Astrocyte of the spinal cord (primary cell): ENCODE measurements at regions not wholly inside any gene's neighbourhood (a gene's known extent, or its start where the extent isn't known, plus 50 kb on each side); places are given as distances from the start of the nearest gene placed in this dataset.
A peak's percentile ranks its signal among the peaks of the same experiment; 100 is the strongest.

Experiments
- DNase-seq: peaks from one replicate; pipeline ENCODE4 v3.0.0; 2011; ENCODE audit warnings: low read depth, low spot score
- H3K4me3 ChIP-seq: 2 replicates; pipeline ENCODE4 v1.5.1; 2011; ENCODE audit warnings: low read depth, mild to moderate bottlenecking, low read length, moderate library complexity
- CTCF ChIP-seq: IDR thresholded peaks from 2 replicates; pipeline ENCODE4 v1.5.1; 2012; ENCODE audit warnings: low read depth, mild to moderate bottlenecking, low read length, inconsistent platforms
- in situ Hi-C: cut with HindIII; loops from 2 replicates; pipeline ENCODE4 v1.10.0; 2017; ENCODE audit warnings: low sequenced_read_pairs

GRCh38 chr13:110097013-110097412, 209.9 kb downstream of the COL4A1 start:
- in situ Hi-C loops: no loop called here
- H3K4me3 ChIP-seq: no peak overlapping the region

GRCh38 chr13:110092831-110093247, 214.1 kb downstream of the COL4A1 start:
- H3K4me3 ChIP-seq: no peak overlapping the region
- DNase-seq: no peak
- no peak for TF ChIP-seq CTCF
- in situ Hi-C loops: no loop called here

More at GRCh38 chr13:110097013-110097412, 209.9 kb downstream of the COL4A1 start:
- no peak for DNase-seq
- TF ChIP-seq CTCF: no peak

- no peak for DNase-seq
- H3K4me3 ChIP-seq: no peak overlapping the region
- in situ Hi-C loops: no loop called here
Measured at GRCh38 chr13:110089815-110090214, 217.1 kb downstream of the COL4A1 start.

GRCh38 chr13:110089100-110089499, 217.9 kb downstream of the COL4A1 start:
- H3K4me3 ChIP-seq: no peak overlapping the region
- DNase-seq: no peak
- TF ChIP-seq CTCF: no peak
- in situ Hi-C loops: no loop called here

More at GRCh38 chr13:110089815-110090214, 217.1 kb downstream of the COL4A1 start:
- peak; percentile 39 for TF ChIP-seq CTCF

GRCh38 chr13:110073982-110074381, 233.0 kb downstream of the COL4A1 start:
- no peak overlapping the region for H3K4me3 ChIP-seq
- DNase-seq: no peak
- TF ChIP-seq CTCF: peak; percentile 18
- in situ Hi-C loops: no loop called here

GRCh38 chr13:110070511-110071120, 236.3 kb downstream of the COL4A1 start:
- TF ChIP-seq CTCF: no peak
- in situ Hi-C loops: no loop called here
- H3K4me3 ChIP-seq: no peak overlapping the region
- DNase-seq: peak; percentile 61

- TF ChIP-seq CTCF: no peak
- no peak for DNase-seq
- no peak overlapping the region for H3K4me3 ChIP-seq
- in situ Hi-C loops: no loop called here
Measured at GRCh38 chr13:110070046-110070445, 236.9 kb downstream of the COL4A1 start.
